HepG2 (cell line): ENCODE measurements at regions not wholly inside any gene's neighbourhood (a gene's known extent, or its start where the extent isn't known, plus 50 kb on each side); places are given as distances from the start of the nearest gene placed in this dataset.

ENCODE experiments used
- BHLHE40 ChIP-seq: IDR thresholded peaks from 2 replicates; pipeline ENCODE4 v1.6.1; 2011; ENCODE audit warnings: low read length, improper control_type of control experiment
- CBX5 ChIP-seq: sonication (generic); formaldehyde crosslinking; IDR thresholded peaks from 2 replicates; pipeline ENCODE4 v1.4.0; 2020; ENCODE audit warnings: missing genetic modification reagents, borderline replicate concordance
- CEBPB ChIP-seq: IDR thresholded peaks from 2 replicates; pipeline ENCODE4 v1.6.1; 2011; ENCODE audit warnings: low read depth, low read length, improper control_type of control experiment, borderline replicate concordance
- CTCF ChIP-seq: sonication (generic); formaldehyde crosslinking; IDR thresholded peaks from 2 replicates; pipeline ENCODE4 v1.5.0; 2020; ENCODE audit warnings: mild to moderate bottlenecking, missing genetic modification reagents, moderate library complexity
- IRF1 ChIP-seq: sonication (generic); formaldehyde crosslinking; IDR thresholded peaks from 2 replicates; pipeline ENCODE4 v1.4.0; 2020; ENCODE audit warnings: low read depth, mild to moderate bottlenecking, missing genetic modification reagents
- KDM5A ChIP-seq: fragments of 200-600 bp; sonication (generic); IDR thresholded peaks from 2 replicates; pipeline ENCODE4 v1.7.0; 2018; ENCODE audit warnings: antibody characterized with exemption, mild to moderate bottlenecking, low read length, borderline replicate concordance
- MIXL1 ChIP-seq: IDR thresholded peaks from 2 replicates; pipeline ENCODE4 v1.6.1; 2016
- TARDBP ChIP-seq: sonication (generic); formaldehyde crosslinking; IDR thresholded peaks from 2 replicates; pipeline ENCODE4 v1.8.0; 2022; ENCODE audit warnings: mild to moderate bottlenecking, missing genetic modification reagents
- YY1 ChIP-seq: IDR thresholded peaks from 2 replicates; pipeline ENCODE4 v1.6.1; 2011; ENCODE audit warnings: low read length, low read depth, moderate library complexity, mild to moderate bottlenecking; ENCODE audit not compliant: insufficient read depth, insufficient replicate concordance
- ZNF510 ChIP-seq: sonication (generic); formaldehyde crosslinking; IDR thresholded peaks from 2 replicates; pipeline ENCODE4 v1.4.0; 2020; ENCODE audit warnings: low read depth, mild to moderate bottlenecking, missing genetic modification reagents
- ZNF768 ChIP-seq: sonication (generic); formaldehyde crosslinking; IDR thresholded peaks from 2 replicates; pipeline ENCODE4 v1.4.0; 2020; ENCODE audit warnings: missing genetic modification reagents
- ZXDC ChIP-seq: sonication (generic); formaldehyde crosslinking; IDR thresholded peaks from 2 replicates; pipeline ENCODE4 v1.5.0; 2020; ENCODE audit warnings: mild to moderate bottlenecking, missing genetic modification reagents

GRCh38 chr3:126274735-126275619 is 82.2 kb downstream of the KLF15 start:
- TF ChIP-seq TARDBP (CRISPR knock-in tag) = no peak
- TF ChIP-seq CTCF (CRISPR knock-in tag) = no peak
- no peak for TF ChIP-seq ZXDC
- TF ChIP-seq YY1 = no peak
- no peak for TF ChIP-seq ZNF510 (CRISPR knock-in tag)
- TF ChIP-seq BHLHE40 = no peak
- no peak for TF ChIP-seq KDM5A
- TF ChIP-seq CBX5 (CRISPR knock-in tag) = no peak
- TF ChIP-seq IRF1 = no peak
- no peak for TF ChIP-seq MIXL1 (CRISPR knock-in tag)
- no peak for TF ChIP-seq ZNF768 (CRISPR knock-in tag)
- peak; percentile 93 for TF ChIP-seq CEBPB
